GM18868 (cell line): ENCODE measurements at regions not wholly inside any gene's neighbourhood (a gene's known extent, or its start where the extent isn't known, plus 50 kb on each side); places are given as distances from the start of the nearest gene placed in this dataset.

Source experiments
- ATAC-seq: cut with Tn5 transposase; IDR thresholded peaks from one replicate; pipeline ENCODE4 v1.9.1; 2021; ENCODE audit warnings: mild to moderate bottlenecking, moderate library complexity; ENCODE audit not compliant: unreplicated experiment

DNA sequence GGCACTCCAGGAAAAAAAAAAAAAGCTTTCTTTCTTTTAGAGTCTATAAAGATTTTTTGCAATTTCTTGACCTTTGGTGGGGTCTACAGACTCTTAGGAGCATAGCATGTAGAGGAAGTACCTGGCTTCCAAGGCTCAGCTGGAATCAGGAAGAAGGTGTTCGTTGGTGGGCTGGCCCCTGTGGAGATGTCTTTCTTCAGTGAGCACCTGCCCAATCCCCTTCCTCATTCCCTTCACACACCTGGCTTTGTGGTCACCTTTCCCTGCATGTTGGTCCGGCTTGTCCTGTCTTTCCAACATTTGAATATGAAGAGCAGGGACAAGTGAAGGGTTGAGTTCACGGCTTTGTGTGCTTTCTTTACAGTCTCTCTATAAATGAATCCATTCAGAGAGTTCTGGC lies 352.4 kb downstream of the HAPSTR1 start:
- no peak for ATAC-seq

DNA sequence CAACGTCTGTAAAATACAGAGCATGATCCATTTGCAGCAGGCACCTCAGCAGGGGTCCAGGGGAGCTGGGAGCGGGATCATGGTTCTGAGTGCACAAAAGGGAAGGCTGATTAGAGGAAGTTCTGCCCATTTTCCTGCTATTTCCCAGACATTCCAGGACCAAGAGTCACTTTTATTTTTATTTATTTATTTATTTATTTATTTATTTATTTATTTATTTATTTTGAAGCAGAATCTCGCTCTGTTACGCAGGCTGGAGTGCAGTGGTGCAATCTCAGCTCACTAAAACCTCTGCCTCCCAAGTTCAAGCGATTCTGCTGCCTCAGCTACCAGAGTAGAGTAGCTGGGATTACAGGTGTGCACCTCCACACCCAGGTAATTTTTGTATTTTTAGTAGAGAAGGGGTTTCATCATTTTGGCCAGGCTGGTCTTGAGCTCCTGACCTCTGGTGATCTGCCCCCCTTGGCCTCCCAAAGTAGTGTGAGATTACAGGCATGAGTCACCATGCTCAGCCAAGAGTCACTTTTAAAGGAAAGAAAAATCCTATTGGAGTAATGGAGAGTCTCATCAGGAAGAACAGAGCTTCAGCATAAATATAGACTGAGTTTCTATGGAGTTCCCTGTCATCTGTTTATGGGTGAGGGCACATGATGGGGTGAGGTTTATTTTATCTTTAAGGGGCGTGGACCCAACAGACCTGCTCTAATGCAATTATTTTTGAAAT lies 355.2 kb downstream of the HAPSTR1 start:
- no peak for ATAC-seq

DNA sequence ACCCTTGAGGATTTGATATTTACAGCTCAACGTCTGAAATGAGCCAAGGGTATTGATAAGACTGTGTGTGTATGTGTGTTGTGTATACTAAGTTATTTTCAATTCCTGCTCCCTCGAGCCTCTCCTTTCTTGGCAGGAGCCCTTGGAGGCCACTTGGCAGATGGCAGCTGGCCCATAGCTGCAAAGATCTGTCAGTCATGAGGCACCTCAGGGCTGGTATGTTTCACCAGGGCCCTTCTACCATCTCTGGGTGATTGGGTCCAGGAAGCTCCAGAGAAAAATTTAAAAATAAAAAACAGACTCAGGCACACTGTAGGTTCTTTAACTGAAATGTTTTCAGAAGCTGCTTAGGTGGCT lies 355.7 kb downstream of the HAPSTR1 start:
- ATAC-seq, result no peak

DNA sequence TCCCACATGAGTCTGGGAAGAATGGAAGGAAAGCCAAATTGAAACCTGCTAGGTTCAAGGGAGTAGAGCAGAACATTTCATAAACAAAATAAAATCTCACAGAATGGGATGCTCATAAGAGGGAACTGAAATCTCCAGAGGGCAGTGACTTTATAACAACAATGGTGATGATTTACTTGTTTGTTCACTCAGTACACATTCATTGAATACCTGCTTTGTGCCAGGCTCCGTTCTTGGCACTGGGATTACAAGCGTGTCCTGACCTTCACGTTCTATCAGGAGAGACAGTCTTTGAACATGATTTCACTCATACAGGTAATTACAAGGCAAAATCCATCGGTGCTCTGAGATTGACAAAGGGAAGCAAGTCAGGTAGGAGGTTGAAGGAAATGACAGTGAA lies 356.3 kb downstream of the HAPSTR1 start:
- no peak for ATAC-seq

DNA sequence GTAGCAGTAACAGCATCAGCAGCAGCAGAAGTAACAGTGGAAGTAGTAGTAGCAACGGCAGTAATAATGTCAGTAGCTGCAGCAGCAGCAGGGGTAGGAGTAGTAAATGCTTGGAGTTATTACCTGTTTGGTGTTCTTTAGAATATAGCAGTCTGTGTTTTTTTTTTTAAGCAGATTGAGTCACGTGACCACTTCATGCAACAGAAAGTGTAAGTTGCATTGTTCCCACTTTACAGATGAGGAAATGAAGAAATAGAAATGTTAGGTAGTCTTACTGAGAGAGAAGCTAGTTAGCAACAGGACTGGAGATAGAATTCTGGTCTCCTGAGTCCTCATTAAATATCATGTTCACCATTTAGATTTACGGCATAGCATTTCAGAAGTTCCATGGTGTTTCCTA lies 358.2 kb downstream of the HAPSTR1 start:
- no peak for ATAC-seq

DNA sequence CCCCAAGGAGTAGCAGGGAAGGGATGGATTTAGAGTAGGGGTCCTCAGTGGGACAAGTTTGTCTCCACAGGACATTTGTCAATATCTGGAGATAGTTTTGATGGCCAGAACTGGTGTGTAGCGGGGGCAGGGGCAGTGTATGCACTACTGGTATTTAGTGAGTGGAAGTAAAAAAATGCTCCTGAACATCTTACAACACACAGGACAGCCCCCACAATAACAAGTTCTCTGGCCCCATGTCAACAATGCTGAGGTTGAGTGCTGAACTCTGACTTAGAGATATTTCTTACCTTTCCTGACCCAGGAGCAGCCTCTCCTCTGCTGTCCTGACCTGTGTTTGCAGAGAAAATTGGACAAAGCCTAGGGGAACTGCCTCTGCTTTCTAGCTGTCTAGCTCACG lies 365.8 kb downstream of the HAPSTR1 start:
- no peak for ATAC-seq

DNA sequence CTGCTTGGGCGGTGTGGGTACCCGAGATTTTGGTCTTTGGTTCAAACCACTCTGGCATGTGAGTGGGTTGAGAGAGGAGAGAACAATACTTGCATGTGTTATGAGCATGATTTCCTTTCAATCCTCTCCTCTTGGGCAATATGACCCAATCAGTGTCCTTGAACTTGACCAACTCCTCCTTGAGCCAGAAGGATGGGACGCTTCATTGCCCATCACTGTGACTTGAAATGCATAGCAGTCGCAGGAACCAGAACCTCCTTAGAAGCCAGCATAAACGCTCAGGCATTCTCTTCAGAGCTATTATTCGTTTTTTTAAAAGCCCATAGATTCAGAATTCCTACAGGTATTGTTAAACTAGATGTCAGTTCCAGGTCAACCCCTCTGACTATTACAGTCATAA lies 367.4 kb downstream of the HAPSTR1 start:
- no peak for ATAC-seq

DNA sequence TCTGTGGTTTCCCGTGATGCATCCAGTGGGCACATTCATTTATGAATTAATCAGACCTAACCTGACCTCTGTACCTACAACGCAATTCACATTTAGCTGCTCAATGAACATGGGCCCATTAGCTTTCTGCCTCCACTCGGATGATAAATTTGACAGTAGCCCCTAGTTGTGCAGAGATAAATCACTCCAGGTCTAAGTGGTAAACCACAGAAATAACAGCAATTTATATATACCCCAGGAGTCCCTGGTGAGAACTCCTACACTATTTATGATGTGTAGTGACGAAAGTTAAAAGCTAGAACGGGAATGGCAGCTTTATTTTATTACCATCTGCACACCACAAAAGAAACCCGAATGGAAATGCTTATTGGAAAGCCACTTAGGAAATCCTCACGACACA lies 371.5 kb downstream of the HAPSTR1 start:
- no peak for ATAC-seq

DNA sequence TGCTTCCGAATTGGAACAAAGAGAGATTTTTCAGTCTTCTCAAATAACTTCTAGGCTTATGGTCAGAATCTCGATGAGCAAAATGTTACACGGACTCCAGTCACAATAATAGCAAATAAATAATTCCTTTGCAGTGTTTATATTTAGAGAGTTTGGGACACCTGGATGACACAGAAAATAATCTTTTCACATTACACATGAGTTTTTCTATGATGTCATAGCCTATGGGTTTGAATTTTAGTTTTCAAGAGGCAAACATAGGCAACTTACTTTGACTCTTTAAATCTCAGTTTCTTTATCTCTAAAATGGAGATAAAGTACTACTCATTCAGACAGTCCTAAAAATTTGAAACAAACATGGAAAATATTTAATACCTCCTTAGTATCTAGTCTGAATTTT lies 372.0 kb downstream of the HAPSTR1 start:
- ATAC-seq, result no peak

DNA sequence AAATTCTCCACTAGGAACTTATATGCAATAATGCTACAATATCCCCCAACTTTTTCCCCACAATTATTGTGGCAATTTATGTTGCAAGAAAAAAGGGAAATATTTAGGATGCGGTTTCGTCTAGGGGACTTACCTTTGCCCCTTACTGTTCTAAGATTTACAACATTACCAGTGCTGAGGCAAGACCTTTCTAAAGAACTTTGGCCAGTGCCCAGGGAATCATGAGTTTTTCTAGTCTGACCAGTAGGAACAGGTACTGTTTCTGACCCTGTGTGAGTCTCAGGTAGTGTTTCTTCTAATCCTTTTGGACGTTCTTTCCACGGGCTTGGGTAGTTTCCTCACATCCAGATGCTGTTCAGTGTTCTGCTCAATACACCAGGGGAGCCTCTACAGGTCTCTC lies 373.7 kb downstream of the HAPSTR1 start:
- no peak for ATAC-seq

DNA sequence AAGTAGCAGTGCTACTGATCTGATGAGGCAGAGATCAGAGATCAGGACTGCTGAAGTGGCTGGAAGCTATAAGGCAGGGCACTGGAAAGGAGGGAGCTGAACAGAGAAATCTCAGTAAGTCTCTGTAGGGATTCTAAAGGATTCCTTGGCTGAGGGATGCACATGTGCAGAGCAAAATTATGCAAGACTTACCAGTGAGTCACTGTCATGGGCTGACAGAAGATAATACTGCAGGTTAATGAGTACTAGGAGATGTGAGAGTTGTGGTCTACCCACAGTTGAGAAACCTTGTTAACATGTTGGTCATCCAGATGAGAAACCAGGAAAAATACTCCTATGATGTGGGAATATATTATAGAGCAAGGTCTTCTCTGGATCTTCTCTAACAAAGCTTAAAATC lies 378.1 kb downstream of the HAPSTR1 start:
- no peak for ATAC-seq

DNA sequence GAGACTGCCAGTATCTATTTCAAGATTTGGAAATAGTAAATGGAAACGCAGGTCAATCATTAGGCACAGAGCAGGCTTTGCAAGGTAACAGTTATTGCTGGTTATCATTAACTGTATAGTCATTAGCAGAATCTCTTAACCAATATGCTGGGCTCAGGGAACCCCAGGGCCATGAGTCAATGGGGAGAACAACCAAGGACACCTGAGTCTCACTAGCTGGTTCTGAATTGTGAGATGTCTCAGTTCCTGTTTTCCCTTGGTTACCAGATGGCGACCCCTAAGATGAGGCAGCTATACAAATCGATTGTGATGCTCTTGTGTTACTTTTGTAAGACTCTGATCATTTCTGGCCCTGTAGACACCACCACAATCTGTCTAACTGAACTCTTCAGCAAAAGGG lies 385.3 kb downstream of the HAPSTR1 start:
- no peak for ATAC-seq

DNA sequence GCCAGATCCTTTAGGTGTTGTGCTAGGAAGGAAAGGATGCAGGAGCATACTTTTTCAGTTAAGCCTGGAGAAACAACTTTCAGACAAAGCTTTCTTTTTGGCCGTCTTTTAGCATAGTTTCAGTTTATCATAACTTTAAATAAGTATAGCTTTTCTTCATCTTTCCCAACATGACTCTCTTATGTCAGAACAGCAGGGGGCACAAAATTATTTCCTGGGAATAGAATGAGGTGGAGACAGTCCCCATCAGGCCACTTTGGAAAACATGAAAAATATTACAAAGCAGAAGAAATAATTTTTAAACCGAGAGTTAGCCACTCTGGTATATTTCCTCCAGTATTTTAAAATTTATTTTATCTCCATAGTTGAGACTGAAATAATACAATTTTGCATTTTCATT lies 387.6 kb downstream of the HAPSTR1 start:
- ATAC-seq, result no peak

DNA sequence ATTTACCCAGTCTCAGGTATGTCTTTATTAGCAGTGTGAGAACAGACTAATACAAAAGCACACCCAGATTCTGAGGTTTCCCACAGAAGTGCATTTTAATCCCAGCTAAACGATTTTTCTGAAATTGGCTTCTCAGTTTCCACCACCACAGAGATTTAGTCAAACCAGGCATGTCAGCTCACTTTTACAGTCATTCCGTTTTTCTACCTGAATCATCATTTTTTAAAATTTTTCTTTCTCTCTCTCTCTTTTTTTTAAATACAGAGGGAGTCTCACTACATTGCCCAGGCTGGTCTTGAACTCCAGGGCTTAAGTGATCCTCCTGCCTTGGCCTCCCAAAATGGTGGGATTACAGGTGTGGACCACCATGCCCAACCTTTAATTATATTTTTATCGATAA lies 389.1 kb downstream of the HAPSTR1 start:
- no peak for ATAC-seq

DNA sequence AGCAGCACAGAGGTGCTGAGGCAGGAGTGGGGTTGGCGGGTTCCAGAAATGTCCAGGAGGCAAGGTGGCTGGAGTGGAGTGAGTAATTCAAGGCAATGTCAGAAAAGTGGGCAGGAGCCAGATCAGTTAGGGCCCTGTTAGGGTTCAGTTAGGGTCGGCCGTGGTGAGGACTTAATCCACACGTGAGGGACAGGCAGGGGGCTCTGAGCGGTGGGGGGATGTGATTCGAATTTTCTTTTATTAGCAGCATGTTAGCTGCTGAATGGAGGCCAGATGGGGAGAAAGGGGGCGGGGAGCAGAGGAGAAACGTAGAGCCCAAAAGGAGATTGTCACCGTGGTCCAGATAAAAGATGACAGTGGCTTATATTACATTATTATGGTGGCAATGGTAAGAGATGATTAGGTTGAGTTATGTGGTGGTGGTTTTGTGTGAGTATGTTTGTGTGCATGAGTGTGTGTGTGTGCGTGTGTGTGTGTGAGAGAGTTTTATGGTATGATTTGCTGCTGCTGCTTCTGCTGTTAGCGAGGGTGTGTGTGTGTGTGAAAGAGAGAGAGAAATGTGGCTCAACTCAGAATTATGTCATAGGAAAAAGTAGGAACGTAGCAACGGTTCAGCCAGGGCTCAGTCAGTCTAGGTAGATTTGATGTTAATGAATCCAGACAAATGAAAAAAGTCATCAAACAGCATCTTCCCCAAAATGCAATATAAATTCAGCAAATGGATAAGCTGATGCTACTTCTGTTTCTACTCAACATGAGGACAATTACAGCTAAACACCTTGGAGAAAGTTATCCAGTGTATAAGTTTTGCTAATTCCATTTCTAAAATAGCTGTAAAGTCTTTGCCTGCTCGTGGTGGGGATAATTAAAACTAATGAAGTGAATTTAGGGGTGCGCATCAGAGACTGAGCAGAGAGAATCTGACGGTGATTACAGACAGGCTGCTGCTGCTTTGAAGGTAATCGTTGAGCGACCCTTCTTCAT lies 390.6 kb downstream of the HAPSTR1 start:
- ATAC-seq, result no peak

DNA sequence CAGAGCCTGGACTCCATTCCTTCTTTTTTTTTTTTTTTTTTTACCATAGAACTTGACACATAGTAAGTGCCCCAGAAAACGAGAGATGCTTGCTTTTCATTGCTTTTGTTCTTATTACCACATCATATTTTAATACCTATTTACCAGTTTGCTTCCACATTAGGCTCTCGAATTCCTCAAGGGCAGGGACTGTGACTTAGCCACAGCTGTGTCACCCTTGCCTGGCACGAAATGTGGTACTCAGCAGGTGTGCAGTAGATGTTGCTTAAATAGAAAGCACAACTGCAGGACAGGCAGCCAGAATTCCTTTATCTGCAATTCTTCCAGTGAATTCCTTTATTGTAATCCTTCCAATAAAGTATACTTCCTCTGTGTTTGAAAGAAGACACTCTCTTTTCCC lies 393.0 kb downstream of the HAPSTR1 start:
- no peak for ATAC-seq

DNA sequence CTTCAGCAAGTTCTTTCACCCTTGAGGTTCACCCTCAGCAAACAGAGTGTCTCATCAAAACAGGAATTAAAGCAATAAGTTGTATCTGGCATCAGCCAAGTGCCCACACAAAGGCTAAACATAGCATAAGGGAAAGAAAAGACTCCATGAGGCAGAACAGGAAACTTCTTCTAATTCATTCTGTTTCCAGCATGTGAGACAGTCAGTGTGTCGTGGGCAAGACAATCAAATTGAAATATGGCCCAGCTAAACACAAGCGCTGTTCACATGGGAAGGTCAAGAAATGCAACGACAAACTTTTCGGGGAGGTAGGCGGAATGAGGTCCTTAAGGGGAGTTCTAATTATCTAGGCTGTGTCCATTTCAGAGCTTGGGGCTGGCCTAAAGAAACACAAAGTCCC lies 393.4 kb downstream of the HAPSTR1 start:
- ATAC-seq, result no peak

DNA sequence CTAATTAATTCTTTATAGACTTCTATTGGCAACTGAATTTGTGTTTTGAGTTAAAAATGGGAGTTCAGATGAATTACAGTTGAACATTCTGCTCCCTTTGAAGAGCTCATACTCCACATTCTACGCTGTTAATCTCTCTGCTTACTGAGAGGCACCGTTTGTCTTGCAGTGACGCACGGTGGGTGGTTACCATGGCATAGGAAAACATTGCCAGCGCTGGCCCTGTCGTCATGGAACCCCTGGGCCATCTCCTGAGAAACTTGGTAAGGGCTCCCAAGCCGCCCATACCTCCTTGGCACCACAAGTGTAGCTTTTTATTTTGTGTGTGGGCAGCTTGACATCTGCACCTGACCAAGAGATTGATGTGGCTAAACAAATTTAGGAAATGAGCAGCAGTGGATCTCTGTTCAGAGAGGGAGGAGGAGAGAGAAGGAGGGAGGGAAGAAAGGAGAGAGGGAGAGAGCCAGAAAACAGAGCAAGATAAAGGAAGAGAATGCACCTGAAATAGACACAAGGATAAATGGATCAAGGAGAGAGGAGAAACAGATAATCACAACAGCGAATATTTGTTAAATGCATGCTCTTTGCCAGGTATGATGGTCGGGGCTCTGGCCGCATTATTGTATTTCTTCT lies 398.5 kb downstream of the HAPSTR1 start:
- no peak for ATAC-seq

DNA sequence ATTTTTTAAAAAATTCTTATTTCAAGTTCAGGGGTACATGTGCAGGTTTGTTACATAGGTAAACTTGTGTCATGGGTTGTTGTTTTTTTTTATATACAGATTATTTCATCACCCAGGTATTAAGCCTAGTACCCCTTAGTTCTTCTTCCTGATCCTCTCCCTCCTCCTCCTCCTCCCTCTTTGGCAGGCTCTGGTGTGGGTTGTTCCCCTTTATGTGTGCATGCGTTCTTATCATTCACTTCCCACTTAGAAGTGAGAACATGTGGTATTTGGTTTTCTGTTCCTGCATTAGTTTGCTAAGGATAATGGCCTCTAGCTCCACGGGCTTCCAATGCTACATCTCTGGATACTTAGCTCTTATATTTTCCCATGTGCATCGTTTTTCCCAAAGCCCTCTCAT lies 404.4 kb downstream of the HAPSTR1 start:
- ATAC-seq, result no peak

DNA sequence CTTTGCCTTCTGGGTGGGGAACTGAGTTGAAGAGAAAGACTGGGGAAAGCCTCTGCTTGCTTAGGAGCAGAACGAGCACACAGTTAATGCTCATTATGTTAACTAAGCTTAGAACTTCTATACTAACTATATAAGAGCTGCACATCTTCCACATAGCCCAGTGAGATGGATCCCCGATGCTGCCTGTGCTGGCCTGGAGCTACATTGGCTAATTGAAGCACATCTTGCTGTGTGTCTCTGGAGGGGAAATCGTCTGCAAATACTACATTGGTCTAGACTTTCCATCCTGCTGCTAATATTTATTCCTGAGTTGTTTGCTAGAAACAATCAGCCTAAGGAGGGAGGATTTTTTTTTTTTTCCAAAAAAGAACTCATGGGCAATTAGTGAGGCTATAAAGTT lies 406.3 kb downstream of the HAPSTR1 start:
- ATAC-seq, result no peak

DNA sequence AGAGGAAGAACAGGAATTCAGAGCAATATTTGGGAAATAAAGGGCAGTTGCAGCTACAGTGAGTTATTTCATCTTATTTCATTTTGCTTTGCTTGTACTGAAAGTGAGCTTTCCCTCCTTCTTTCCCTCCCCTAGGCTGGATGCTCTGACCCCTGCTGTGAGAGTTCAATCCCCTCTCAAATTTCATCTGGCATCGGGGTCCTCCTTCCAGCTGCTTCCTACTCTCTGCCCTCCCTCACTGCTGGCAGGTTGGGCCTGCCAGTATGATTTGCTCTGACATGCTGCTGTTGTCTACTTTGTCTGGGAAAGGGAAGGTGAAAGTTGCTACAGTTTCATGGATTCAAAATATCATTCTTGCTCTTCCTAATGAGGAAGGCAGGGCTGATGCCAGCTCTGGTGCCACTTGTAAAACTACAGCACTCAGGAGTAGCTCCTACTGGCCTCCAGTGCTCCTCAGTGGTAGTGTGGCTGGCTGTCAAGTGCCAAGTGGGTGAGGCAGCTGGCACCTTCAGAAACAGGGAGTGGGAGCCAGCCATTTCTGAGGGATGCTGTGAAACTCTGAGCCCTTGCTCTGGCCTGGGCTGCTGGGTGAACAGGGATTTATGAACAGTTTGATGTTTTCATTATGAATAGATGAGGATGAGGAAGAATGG lies 408.6 kb downstream of the HAPSTR1 start:
- no peak for ATAC-seq
